ENCODE measurements at regions not wholly inside any gene's neighbourhood (a gene's known extent, or its start where the extent isn't known, plus 50 kb on each side); places are given as distances from the start of the nearest gene placed in this dataset.

- TF ChIP-seq CTCF (IDR thresholded peaks at IDR 0.05) (no peak), EZH2 (IDR thresholded peaks at IDR 0.05; ENCODE audit: borderline replicate concordance, insufficient read depth, low read depth, low read length, poor library complexity, severe bottlenecking) (no peak)
Observed at GRCh38 chr5:106307265-106307664, 1363.5 kb downstream of the EFNA5 start.
